Activated CD4-positive, alpha-beta memory T cell treated with anti-CD3 and anti-CD28 coated beads, Interleukin-2, amount 10 ng/mL, durations not matched to agents 7 days and 5 days (primary cell): ENCODE measurements at regions not wholly inside any gene's neighbourhood (a gene's known extent, or its start where the extent isn't known, plus 50 kb on each side); places are given as distances from the start of the nearest gene placed in this dataset.
"Not testable (repeated sequence)": the region's sequence is repeated elsewhere in the genome, so short reads cannot be mapped to it uniquely, and the experiment has no call there.

Experiments used
- CTCF ChIA-PET: fragments of 350-600 bp; sonication (Branson Sonifier 250); formaldehyde crosslinking; loops from one replicate; lab custom pipeline; 2021; ENCODE audit warnings: antibody characterized with exemption, inconsistent platforms; lab: Charles Lee
- POLR2A ChIA-PET: fragments of 350-600 bp; sonication (Branson Sonifier 250); formaldehyde crosslinking; loops from one replicate; lab custom pipeline; 2021; ENCODE audit warnings: antibody characterized with exemption; lab: Charles Lee
- DNase-seq: peaks from one replicate; pipeline ENCODE4 v3.0.0-alpha.2; 2020
- H3K27ac Mint-ChIP-seq: one replicate; pipeline ENCODE4 v1.8.0; 2021; ENCODE audit warnings: mild to moderate bottlenecking, mixed read lengths
- H3K27me3 Mint-ChIP-seq: one replicate; pipeline ENCODE4 v1.8.0; 2021; ENCODE audit warnings: mixed read lengths
- H3K36me3 Mint-ChIP-seq: one replicate; pipeline ENCODE4 v1.8.0; 2021; ENCODE audit warnings: low read depth, mixed read lengths
- H3K4me1 Mint-ChIP-seq: one replicate; pipeline ENCODE4 v1.8.0; 2021; ENCODE audit warnings: mixed read lengths
- H3K4me3 Mint-ChIP-seq: one replicate; pipeline ENCODE4 v1.8.0; 2021; ENCODE audit warnings: mild to moderate bottlenecking, mixed read lengths
- H3K9me3 Mint-ChIP-seq: one replicate; pipeline ENCODE4 v1.8.0; 2021; ENCODE audit warnings: mixed read lengths

GRCh38 chr2:176561706-176562105, 292.5 kb downstream of the MTX2 start:
- Mint-ChIP-seq H3K9me3 (no peaks in the 10 kb centered on the region), H3K4me3 (no peak overlapping the region), H3K4me1 (no peaks in the 10 kb centered on the region), H3K27ac (no peak overlapping the region), H3K27me3 (peaks cover 44% of the 10 kb centered on the region), H3K36me3 (no peaks in the 10 kb centered on the region)
- CTCF ChIA-PET: interaction anchor here (0.8 to 4.3 kb wide), 2 partner anchors 7 to 107 kb away, joined by 3 to 13 read pairs; no protein-coding TSS in a partner anchor
- no peak for DNase-seq
- POLR2A ChIA-PET: no interaction called here

DNA sequence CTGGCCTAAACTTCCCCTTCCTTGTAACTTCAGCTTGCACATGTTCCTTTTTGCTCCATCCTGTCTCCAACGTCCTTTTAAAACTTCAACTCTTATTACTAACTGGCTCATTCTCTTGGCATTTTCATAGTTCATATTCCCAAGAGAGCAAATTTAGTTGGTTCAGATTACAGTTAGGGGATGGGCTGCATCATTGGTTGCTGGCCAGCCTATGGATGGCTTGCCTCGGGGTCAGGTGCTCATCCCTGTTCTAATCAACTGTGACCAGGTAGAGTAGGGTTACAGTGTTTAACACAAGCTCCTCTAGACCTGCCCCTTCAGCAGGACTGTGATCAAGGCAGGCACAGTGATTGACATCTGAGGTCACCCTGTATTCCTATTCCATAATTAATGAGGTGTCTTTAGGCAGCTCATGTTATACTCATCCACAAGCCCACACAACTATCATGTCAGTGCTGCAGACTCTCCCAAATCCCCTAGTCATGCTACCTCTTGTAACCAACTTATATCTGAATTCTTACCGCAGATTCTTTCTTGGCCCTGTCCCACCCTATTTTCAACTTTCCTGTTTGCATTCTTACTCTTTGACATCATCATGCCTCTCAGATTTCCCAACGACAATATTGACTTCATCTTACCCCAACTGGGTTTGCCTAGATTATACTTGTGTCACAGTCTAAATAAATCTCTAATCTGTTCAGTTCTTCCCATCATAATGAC, 293.3 kb downstream of the MTX2 start:
- CTCF ChIA-PET: interaction anchor here (1.1 to 4.3 kb wide), 2 partner anchors 8 to 107 kb away, joined by 4 to 13 read pairs; no protein-coding TSS in a partner anchor
- Mint-ChIP-seq H3K27ac (no peak overlapping the region), H3K9me3 (no peaks in the 10 kb centered on the region), H3K4me1 (no peaks in the 10 kb centered on the region), H3K4me3 (no peak overlapping the region), H3K36me3 (no peaks in the 10 kb centered on the region), H3K27me3 (peaks cover 44% of the 10 kb centered on the region)
- POLR2A ChIA-PET: interaction anchor here (1.2 kb wide), 1 partner anchor 9 kb away, joined by 3 read pairs; no protein-coding TSS in a partner anchor
- DNase-seq: no peak

- ChIA-PET POLR2A (no interaction called here), CTCF (interaction anchor here (1.9 to 4.3 kb wide), 2 partner anchors 11 to 12 kb away, joined by 13 read pairs; no protein-coding TSS in a partner anchor)
- H3K27me3 Mint-ChIP-seq: peaks cover 41% of the 10 kb centered on the region
- no peak overlapping the region for H3K27ac Mint-ChIP-seq
- H3K4me3 Mint-ChIP-seq: no peak overlapping the region
- H3K9me3 Mint-ChIP-seq: no peaks in the 10 kb centered on the region
- no peaks in the 10 kb centered on the region for H3K36me3 Mint-ChIP-seq
- no peak for DNase-seq
- H3K4me1 Mint-ChIP-seq: no peaks in the 10 kb centered on the region
Measured at GRCh38 chr2:176565641-176566323, 296.5 kb downstream of the MTX2 start.

- POLR2A ChIA-PET: no interaction called here
- no peaks in the 10 kb centered on the region for H3K4me1 Mint-ChIP-seq
- H3K27ac Mint-ChIP-seq: no peak overlapping the region
- H3K4me3 Mint-ChIP-seq: no peak overlapping the region
- no peaks in the 10 kb centered on the region for H3K9me3 Mint-ChIP-seq
- H3K27me3 Mint-ChIP-seq: peaks cover 39% of the 10 kb centered on the region
- CTCF ChIA-PET: interaction anchor here (1.9 kb wide), 1 partner anchor 12 kb away, joined by 13 read pairs; no protein-coding TSS in a partner anchor
- DNase-seq: no peak
- H3K36me3 Mint-ChIP-seq: no peaks in the 10 kb centered on the region
Measured at GRCh38 chr2:176566496-176566895, 297.3 kb downstream of the MTX2 start.

- Mint-ChIP-seq H3K27ac (no peak overlapping the region), H3K4me3 (no peak overlapping the region), H3K9me3 (no peaks in the 10 kb centered on the region), H3K27me3 (peaks cover 40% of the 10 kb centered on the region), H3K4me1 (no peaks in the 10 kb centered on the region), H3K36me3 (no peaks in the 10 kb centered on the region)
- ChIA-PET CTCF (interaction anchor here (1.9 kb wide), 1 partner anchor 13 kb away, joined by 13 read pairs; no protein-coding TSS in a partner anchor), POLR2A (no interaction called here)
- DNase-seq: no peak
Measured at GRCh38 chr2:176566961-176567360, 297.7 kb downstream of the MTX2 start.

DNA sequence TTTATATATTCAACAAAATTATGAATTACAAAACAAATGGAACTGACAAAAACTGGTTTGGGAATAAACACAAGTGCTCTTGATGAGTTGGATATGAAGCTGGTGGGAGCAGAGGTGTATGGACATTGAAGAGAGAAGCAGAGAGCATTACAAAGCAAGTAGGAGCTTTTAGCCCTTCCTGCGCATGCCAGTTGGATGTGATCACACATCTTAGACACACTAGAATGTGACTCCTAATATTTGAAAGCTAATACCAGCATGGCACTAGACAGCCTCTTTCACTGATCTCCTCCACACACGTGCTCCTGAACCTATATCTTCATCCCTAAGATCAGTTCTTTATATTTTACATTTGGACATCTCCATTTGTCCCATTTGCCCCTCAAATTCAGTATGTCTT, 298.1 kb downstream of the MTX2 start:
- Mint-ChIP-seq H3K9me3 (no peaks in the 10 kb centered on the region), H3K27ac (no peak overlapping the region), H3K36me3 (no peaks in the 10 kb centered on the region), H3K27me3 (peaks cover 41% of the 10 kb centered on the region), H3K4me1 (no peaks in the 10 kb centered on the region), H3K4me3 (no peak overlapping the region)
- DNase-seq: no peak
- POLR2A ChIA-PET: no interaction called here
- CTCF ChIA-PET: interaction anchor here (0.6 to 1.9 kb wide), 2 partner anchors 13 to 1191 kb away, joined by 4 to 13 read pairs; no protein-coding TSS in a partner anchor

DNA sequence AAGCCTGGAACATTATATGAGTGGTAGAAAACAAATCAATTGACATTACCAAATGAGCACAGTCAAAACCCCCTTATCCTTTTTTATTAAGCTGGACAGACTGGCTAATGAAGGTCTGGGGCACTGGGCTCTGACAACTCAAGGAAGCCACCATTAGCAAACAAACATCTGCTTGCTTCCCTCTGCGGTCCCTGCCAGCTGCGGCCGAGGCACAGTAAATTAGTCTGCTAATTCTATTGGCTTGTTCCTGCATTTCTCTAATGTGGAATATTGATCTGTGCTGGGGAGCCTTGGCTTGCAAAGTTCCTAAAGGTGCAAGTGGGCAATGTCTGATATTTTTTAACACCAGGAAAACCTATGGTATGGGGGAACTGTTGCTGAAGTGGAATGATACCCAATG, 300.3 kb downstream of the MTX2 start:
- ChIA-PET POLR2A (no interaction called here), CTCF (interaction anchor here (0.7 kb wide), 1 partner anchor 15 kb away, joined by 3 read pairs; no protein-coding TSS in a partner anchor)
- DNase-seq: no peak
- peaks cover 2% of the 10 kb centered on the region for H3K4me1 Mint-ChIP-seq
- H3K9me3 Mint-ChIP-seq: no peaks in the 10 kb centered on the region
- peaks cover 32% of the 10 kb centered on the region for H3K27me3 Mint-ChIP-seq
- H3K4me3 Mint-ChIP-seq: no peak overlapping the region
- H3K27ac Mint-ChIP-seq: no peak overlapping the region
- no peaks in the 10 kb centered on the region for H3K36me3 Mint-ChIP-seq

DNA sequence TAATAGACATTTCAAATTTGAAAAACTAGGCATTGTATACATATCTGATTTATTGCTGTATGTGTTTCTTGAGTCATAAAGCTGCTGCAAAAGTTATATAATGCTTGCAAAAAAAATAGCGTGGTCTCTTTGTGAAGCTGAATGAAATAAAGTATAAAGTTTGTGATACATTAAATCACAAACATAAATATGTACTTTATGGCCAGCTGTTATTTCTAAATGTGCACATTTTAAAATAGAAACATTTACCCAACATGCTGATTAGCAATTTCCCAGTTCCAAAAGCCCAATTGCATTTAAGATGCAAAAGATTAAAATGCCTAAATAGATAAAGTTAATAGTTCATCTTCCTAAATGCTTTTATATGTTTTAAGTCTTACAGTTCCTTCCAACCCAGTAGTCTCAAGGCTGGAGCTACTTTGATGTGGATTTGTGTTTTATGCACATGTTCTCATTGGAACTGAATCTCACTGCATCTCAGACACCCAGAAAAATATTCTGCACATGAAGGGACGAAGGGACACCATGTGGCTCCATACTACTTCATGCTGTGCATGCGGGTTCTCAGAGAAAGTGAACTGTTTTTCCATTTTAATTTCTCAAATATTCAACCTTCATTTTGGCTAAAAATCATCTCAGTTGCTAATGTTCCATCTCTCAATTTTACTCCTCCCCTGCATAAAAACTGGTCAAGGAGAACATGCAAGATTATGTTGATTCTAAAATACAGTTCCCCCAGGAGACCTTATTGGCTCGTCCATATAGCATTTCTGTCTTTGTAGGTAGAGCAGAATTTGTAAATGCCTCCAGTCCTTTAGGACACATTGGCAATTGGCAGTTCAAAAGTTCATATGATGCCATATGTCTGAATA, 304.6 kb downstream of the MTX2 start:
- Mint-ChIP-seq H3K9me3 (no peaks in the 10 kb centered on the region), H3K36me3 (no peaks in the 10 kb centered on the region), H3K4me1 (peaks cover 2% of the 10 kb centered on the region), H3K4me3 (no peak overlapping the region), H3K27me3 (peaks cover 27% of the 10 kb centered on the region), H3K27ac (no peak overlapping the region)
- DNase-seq: no peak
- POLR2A ChIA-PET: no interaction called here
- CTCF ChIA-PET: interaction anchor here (0.8 to 1.5 kb wide), 3 partner anchors 10 to 78 kb away, joined by 3 to 6 read pairs (median 4); no protein-coding TSS in a partner anchor

GRCh38 chr2:176574484-176575236, 305.4 kb downstream of the MTX2 start:
- Mint-ChIP-seq H3K27ac (no peak overlapping the region), H3K4me1 (peaks cover 2% of the 10 kb centered on the region), H3K9me3 (no peaks in the 10 kb centered on the region), H3K36me3 (no peaks in the 10 kb centered on the region), H3K27me3 (peaks cover 26% of the 10 kb centered on the region), H3K4me3 (no peak overlapping the region)
- CTCF ChIA-PET: no interaction called here
- POLR2A ChIA-PET: no interaction called here
- DNase-seq: no peak

GRCh38 chr2:176575237-176575744, 306.0 kb downstream of the MTX2 start:
- ChIA-PET POLR2A (no interaction called here), CTCF (no interaction called here)
- Mint-ChIP-seq H3K4me1 (peaks cover 2% of the 10 kb centered on the region), H3K27ac (no peak overlapping the region), H3K4me3 (no peak overlapping the region), H3K9me3 (no peaks in the 10 kb centered on the region), H3K27me3 (peaks cover 23% of the 10 kb centered on the region), H3K36me3 (no peaks in the 10 kb centered on the region)
- DNase-seq: no peak

DNA sequence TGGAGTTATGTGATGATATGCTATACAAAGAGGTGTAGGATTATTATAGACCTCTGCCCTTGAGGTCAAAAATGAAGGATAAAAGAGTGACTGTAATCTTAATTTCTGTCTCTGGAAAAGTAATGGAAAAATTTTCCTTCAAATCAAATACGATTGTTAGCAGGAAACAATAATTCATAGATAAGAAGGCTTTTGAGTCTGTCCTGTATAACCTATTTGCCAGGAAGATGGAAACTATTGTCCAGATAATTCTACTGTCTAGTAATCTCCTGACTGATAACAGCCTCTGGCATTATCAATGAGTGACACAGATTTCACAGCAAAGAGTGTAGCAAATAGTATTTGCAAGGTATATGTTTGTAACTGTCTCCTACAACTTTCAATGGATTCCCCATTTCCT, 307.8 kb downstream of the MTX2 start:
- H3K4me3 Mint-ChIP-seq: no peak overlapping the region
- no peak for DNase-seq
- CTCF ChIA-PET: no interaction called here
- H3K36me3 Mint-ChIP-seq: no peaks in the 10 kb centered on the region
- POLR2A ChIA-PET: no interaction called here
- H3K27ac Mint-ChIP-seq: no peak overlapping the region
- no peaks in the 10 kb centered on the region for H3K9me3 Mint-ChIP-seq
- H3K4me1 Mint-ChIP-seq: peaks cover 3% of the 10 kb centered on the region
- H3K27me3 Mint-ChIP-seq: peaks cover 19% of the 10 kb centered on the region

DNA sequence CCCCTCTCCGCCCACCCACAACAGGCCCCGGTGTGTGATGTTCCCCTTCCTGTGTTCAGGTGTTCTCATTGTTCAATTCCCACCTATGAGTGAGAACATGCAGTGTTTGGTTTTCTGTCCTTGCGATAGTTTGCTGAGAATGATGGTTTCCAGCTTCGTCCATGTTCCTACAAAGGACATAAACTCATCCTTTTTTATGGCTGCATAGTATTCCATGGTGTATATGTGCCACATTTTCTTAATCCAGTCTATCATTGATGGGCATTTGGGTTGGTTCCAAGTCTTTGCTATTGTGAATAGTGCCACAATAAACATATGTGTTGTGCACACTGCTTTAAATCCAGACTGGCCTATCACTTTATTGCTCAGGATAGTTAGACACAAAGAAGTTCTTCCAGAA, 309.1 kb downstream of the MTX2 start:
- peaks cover 18% of the 10 kb centered on the region for H3K27me3 Mint-ChIP-seq

More for the DNA sequence above, 309.1 kb downstream of the MTX2 start:
- H3K4me3 Mint-ChIP-seq, CTCF ChIA-PET, H3K4me1 Mint-ChIP-seq, H3K27ac Mint-ChIP-seq, DNase-seq, POLR2A ChIA-PET, H3K36me3 Mint-ChIP-seq, H3K9me3 Mint-ChIP-seq: not testable (repeated sequence)
